Erythroblast (primary cell): ENCODE measurements at regions not wholly inside any gene's neighbourhood (a gene's known extent, or its start where the extent isn't known, plus 50 kb on each side); places are given as distances from the start of the nearest gene placed in this dataset.

Experiments used
- GATA1 ChIP-seq: IDR thresholded peaks from 2 replicates; pipeline ENCODE4 v1.6.1; 2011; ENCODE audit warnings: low read depth, mild to moderate bottlenecking, control low read depth, low read length, moderate library complexity
- POLR2A ChIP-seq: IDR thresholded peaks from 2 replicates; pipeline ENCODE4 v1.6.1; 2011; ENCODE audit warnings: mild to moderate bottlenecking, low read length

- TF ChIP-seq POLR2A (no peak), GATA1 (no peak)
Observed at GRCh38 chr18:38902796-38903195, 1337.2 kb upstream of the CELF4 start.
